ENCODE measurements at regions not wholly inside any gene's neighbourhood (a gene's known extent, or its start where the extent isn't known, plus 50 kb on each side); places are given as distances from the start of the nearest gene placed in this dataset.

DNA sequence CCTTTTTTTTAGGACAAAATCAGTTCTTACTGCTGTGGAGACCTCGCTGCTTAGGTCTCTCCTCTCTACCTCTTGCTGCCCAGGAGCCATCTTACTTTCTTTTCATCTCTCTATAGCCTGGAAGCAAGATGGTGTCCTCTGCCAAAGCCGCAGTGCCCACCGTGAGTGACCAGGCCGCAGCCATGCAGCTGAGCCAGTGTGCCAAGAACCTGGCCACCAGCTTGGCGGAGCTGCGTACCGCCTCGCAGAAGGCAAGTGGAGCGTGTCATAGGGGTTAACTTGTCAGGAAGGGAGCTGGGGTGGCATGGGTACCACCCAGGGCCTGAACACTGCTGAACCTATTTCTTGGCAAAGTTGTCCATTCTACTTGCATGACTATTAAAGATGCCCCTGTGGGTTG lies 320.3 kb upstream of the TPM1 start:
- intact Hi-C loops (cut with DNase I), result no loop called here
- WGBS, 4 donors, result 95 to 99% (median 98%) methylated on average over 9 of the region's 9 CpGs
- no peak for ATAC-seq
- Histone ChIP-seq H3K9me3 (no peaks in the 10 kb centered on the region), H3K4me3 (no peak overlapping the region), H3K36me3 (peaks cover 0 to 96% (median 73%) of the 10 kb centered on the region in 9 donors), H3K27ac (no peak overlapping the region), H3K27me3 (no peaks in the 10 kb centered on the region), H3K4me1 (no peaks in the 10 kb centered on the region)
- TF ChIP-seq CTCF (IDR thresholded peaks at IDR 0.05) (no peak), POLR2A (IDR thresholded peaks at IDR 0.05) (no peak)
- DNase-seq, result no peak

DNA sequence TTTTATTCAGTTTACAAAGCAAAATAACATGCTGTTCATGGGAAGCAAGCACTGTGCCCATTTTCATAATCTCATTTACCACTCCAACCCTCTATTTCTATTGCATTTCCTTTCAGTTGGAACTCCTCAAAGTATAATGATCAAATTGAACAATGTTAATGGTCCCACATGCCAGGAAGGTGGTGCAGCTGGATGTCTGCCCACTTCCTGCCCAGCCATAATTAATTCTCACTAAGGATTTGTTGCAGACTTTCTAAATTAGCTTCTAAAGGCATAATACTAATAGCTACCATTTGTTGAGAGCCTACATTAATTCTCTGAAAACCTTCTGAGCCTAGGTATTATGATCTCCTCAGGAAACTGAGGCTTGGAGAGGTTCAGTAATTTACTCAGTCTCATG lies 316.1 kb upstream of the TPM1 start:
- no peaks in the 10 kb centered on the region for H3K27me3 ChIP-seq
- no peak overlapping the region for H3K27ac ChIP-seq
- TF ChIP-seq CTCF (IDR thresholded peaks at IDR 0.05) (no peak), POLR2A (IDR thresholded peaks at IDR 0.05) (no peak)
- H3K4me3 ChIP-seq, result no peak overlapping the region
- H3K4me1 ChIP-seq, result no peaks in the 10 kb centered on the region
- ATAC-seq (no peak), DNase-seq (no peak)
- peaks cover 0 to 5% (median 0%) of the 10 kb centered on the region in 12 donors for H3K9me3 ChIP-seq
- H3K36me3 ChIP-seq, result peaks cover 0 to 85% (median 44%) of the 10 kb centered on the region in 9 donors
- intact Hi-C loops (cut with DNase I), result no loop called here

DNA sequence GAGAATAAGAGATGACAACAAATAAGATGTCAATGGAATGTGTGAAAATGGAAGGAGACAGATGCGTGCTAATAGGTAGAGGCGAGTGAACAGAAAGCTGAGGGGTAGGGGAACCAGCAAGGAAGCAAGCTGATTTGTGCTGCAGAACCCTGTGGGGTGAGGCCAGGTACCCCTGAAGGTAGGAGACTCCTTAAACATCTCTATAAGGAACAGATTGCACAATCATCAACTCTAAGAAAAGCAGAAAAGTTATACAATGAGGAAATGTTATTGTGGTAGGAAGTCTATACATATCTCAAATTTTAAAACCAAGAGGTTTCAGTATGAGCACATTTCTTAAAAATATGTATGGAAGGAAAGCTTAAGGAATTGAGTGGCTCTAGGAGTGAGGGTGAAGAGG lies 315.0 kb upstream of the TPM1 start:
- Histone ChIP-seq H3K27ac (no peak overlapping the region), H3K4me3 (no peak overlapping the region), H3K4me1 (no peaks in the 10 kb centered on the region), H3K9me3 (peaks cover 0 to 5% (median 0%) of the 10 kb centered on the region in 12 donors), H3K27me3 (no peaks in the 10 kb centered on the region), H3K36me3 (peaks cover 0 to 87% (median 39%) of the 10 kb centered on the region in 9 donors)
- ATAC-seq (no peak), DNase-seq (no peak)
- no peak for TF ChIP-seq CTCF (IDR thresholded peaks at IDR 0.05)
- TF ChIP-seq POLR2A (IDR thresholded peaks at IDR 0.05), result no peak
- 93 to 97% (median 96%) methylated on average over 2 of the region's 2 CpGs for WGBS, 4 donors
- intact Hi-C loops (cut with DNase I), result no loop called here

DNA sequence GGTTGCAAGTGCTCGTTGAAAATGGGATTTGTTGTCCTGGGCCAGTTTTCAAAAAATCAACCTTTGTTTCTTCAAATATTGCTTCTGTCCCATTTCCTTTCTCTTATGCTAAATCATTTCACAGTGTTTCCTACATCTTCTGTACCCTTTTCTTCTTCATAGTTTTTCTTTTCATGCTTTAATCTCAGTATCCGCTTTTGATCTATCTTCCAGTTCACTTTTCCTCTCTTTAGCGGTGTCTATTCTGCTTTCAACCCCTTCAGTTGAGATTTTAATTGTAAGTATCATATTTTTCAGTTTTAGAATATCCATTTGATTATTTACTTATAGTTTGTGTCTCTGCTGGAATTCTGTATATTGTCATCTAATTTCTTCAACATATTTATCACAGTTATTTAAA lies 311.7 kb upstream of the TPM1 start:
- ATAC-seq (no peak), DNase-seq (no peak)
- WGBS, 4 donors, result 93 to 97% (median 95%) methylated on average over 3 of the region's 3 CpGs
- Histone ChIP-seq H3K36me3 (peaks cover 0 to 64% (median 26%) of the 10 kb centered on the region in 9 donors), H3K4me3 (no peak overlapping the region), H3K9me3 (peaks cover 0 to 5% (median 0%) of the 10 kb centered on the region in 12 donors), H3K4me1 (no peaks in the 10 kb centered on the region), H3K27ac (no peak overlapping the region), H3K27me3 (no peaks in the 10 kb centered on the region)
- no peak for TF ChIP-seq CTCF (IDR thresholded peaks at IDR 0.05)
- no peak for TF ChIP-seq POLR2A (IDR thresholded peaks at IDR 0.05)
- intact Hi-C loops (cut with DNase I), result no loop called here

All from heart left ventricle (tissue), 16 donors.